ENCODE measurements at regions not wholly inside any gene's neighbourhood (a gene's known extent, or its start where the extent isn't known, plus 50 kb on each side); places are given as distances from the start of the nearest gene placed in this dataset.

DNA sequence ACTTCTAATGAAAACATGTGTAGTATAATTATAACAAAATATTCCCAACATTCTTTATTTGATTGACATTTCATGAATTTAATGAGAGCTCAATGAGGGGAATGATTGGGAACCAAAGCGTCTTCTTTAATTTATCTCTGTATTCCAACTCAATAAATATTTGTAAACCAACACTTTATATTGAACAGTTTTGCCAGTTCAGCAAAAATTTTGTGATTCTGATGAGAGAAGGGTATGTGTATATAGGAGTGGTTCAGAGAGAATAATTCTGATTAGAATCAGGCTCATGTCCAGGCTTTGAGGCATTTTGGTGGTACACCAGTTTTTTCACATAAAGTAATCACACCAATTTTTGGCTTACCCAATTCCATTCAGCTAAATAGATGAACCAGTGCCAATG lies 564.2 kb downstream of the TMTC2 start:
- 91% methylated on average over 1 of the region's 1 CpG; no CpG with 5 or more reads in 1 of the 2 experiments for WGBS, 2 experiments (ENCODE audit: extremely low coverage in 1 of 2, insufficient coverage in 1 of 2, insufficient read length in 1 of 2, insufficient replicate concordance in 2 of 2, low coverage in 1 of 2, low lambda C conversion rate in 2 of 2, missing lambda C conversion rate in 1 of 2)
- no peak overlapping the region for H2BK20ac ChIP-seq (ENCODE audit: low read length)
- H4K8ac ChIP-seq (ENCODE audit: extremely low read depth, insufficient read depth, low read length): no peak overlapping the region

More for the DNA sequence above, 564.2 kb downstream of the TMTC2 start:
- no peak overlapping the region for H2AK5ac ChIP-seq (ENCODE audit: low read depth, low read length)
- H4K5ac ChIP-seq (ENCODE audit: insufficient read length, low read depth, low read length): no peak overlapping the region
- H3K23me2 ChIP-seq (ENCODE audit: low read depth, low read length): no peaks in the 10 kb centered on the region
- H3K27me3 ChIP-seq (replicated peaks in 1 of 4; ENCODE audit: control insufficient read depth in 3 of 4, extremely low read depth in 1 of 4, insufficient read depth in 3 of 4, low read length in 3 of 4): no peaks in the 10 kb centered on the region
- H3K9me3 ChIP-seq (ENCODE audit: insufficient read depth in 2 of 2, low read depth in 1 of 2, low read length in 1 of 2): no peaks in the 10 kb centered on the region
- H2BK5ac ChIP-seq (ENCODE audit: low read depth, low read length): no peak overlapping the region
- DNase-seq (ENCODE audit: low read depth in 1 of 2, low spot score in 2 of 2) (no peak), FAIRE-seq (no peak)
- peak; percentile 36; the same call in 1 of the 2 replicates for TF ChIP-seq MAFK (IDR thresholded peaks at IDR 0.05; ENCODE audit: low read depth, low read length)
- no peak for TF ChIP-seq BCL11A (IDR thresholded peaks at IDR 0.05; ENCODE audit: low read depth in 2 of 2, low read length in 2 of 2)
- no peak overlapping the region for H3K4ac ChIP-seq (replicated peaks; ENCODE audit: insufficient read length, low read depth, low read length)
- POLR2A ChIA-PET (ENCODE audit: partially characterized antibody): no interaction called here
- no peak overlapping the region for H2AFZ ChIP-seq (ENCODE audit: low read length)
- no peak overlapping the region for H4K91ac ChIP-seq (replicated peaks; ENCODE audit: insufficient read length, low read length)
- H4K20me1 ChIP-seq (replicated peaks in 1 of 2; ENCODE audit: control insufficient read depth in 1 of 2, insufficient read depth in 2 of 2, low read length in 2 of 2): no peaks in the 10 kb centered on the region
- H3K9ac ChIP-seq (replicated peaks in 1 of 4; ENCODE audit: extremely low read depth in 1 of 4, low read depth in 3 of 4, low read length in 3 of 4): no peak overlapping the region
- no peak overlapping the region for H3K4me3 ChIP-seq (ENCODE audit: extremely low read depth in 1 of 4, insufficient read depth in 2 of 4, low read depth in 3 of 4, low read length in 4 of 4)
- H3K79me1 ChIP-seq (ENCODE audit: low read depth, low read length): no peaks in the 10 kb centered on the region
- H3K18ac ChIP-seq (ENCODE audit: extremely low read depth, low read length): no peak overlapping the region
- CTCF ChIA-PET (ENCODE audit: partially characterized antibody): no interaction called here
- no peaks in the 10 kb centered on the region for H3K79me2 ChIP-seq (ENCODE audit: control insufficient read depth in 1 of 2, insufficient read depth in 2 of 2, low read length in 2 of 2)
- no peak overlapping the region for H3K23ac ChIP-seq (ENCODE audit: insufficient read length)
- H2BK12ac ChIP-seq (ENCODE audit: low read depth, low read length): no peak overlapping the region
- no peaks in the 10 kb centered on the region for H3K36me3 ChIP-seq (ENCODE audit: control insufficient read depth in 2 of 4, insufficient read depth in 4 of 4, low read length in 3 of 4)
- no peak overlapping the region for H2BK15ac ChIP-seq (ENCODE audit: low read length)
- no peak overlapping the region for H3K27ac ChIP-seq (ENCODE audit: low read depth, low read length)
- H3K4me1 ChIP-seq (replicated peaks in 1 of 4; ENCODE audit: control insufficient read depth in 3 of 4, insufficient read depth in 4 of 4, low read length in 3 of 4): no peaks in the 10 kb centered on the region
- no peak overlapping the region for H2BK120ac ChIP-seq (replicated peaks; ENCODE audit: low read depth, low read length)
- H3K4me2 ChIP-seq (ENCODE audit: insufficient read depth in 1 of 2, low read depth in 2 of 2, low read length in 2 of 2): no peak overlapping the region
- H3K56ac ChIP-seq (replicated peaks; ENCODE audit: insufficient read length, low read depth, low read length): no peak overlapping the region
- H3K14ac ChIP-seq (ENCODE audit: insufficient read length): no peak overlapping the region

Measured in H1 (cell line).